ENCODE measurements at regions not wholly inside any gene's neighbourhood (a gene's known extent, or its start where the extent isn't known, plus 50 kb on each side); places are given as distances from the start of the nearest gene placed in this dataset.

DNA sequence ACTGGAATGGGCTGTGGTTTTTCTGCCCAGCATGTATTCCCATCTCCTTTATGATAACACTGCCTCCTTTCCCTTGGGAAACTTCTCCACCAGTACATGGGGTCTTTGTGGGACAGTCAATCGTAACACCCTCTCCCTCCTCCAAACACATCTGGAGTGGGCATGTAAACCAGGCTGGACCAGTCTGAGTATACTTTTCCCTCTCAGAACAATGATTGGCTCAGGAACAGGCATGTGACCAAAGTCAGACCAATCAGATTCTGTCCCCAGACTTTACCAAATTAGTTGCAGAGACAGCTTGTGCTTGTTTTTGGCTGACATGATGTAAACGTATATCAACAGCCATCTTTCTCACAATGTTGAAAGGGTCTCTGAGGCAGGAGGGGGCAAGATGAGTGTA is 97.1 kb upstream of the CRBN start:
- no peak for TF ChIP-seq EZH2phosphoT487 (IDR thresholded peaks at IDR 0.05; ENCODE audit: low read depth)
- no peak for TF ChIP-seq CTCF (IDR thresholded peaks at IDR 0.05; ENCODE audit: low read depth, low read length)
- Histone ChIP-seq H3K36me3 (replicated peaks; ENCODE audit: low read depth, low read length) (no peaks in the 10 kb centered on the region), H3K9me3 (ENCODE audit: insufficient read depth, low read length) (no peaks in the 10 kb centered on the region), H3K27ac (ENCODE audit: low read length) (no peak overlapping the region), H4K20me1 (ENCODE audit: insufficient read depth, low read length) (no peaks in the 10 kb centered on the region), H3K4me1 (ENCODE audit: low read length) (no peaks in the 10 kb centered on the region), H3K4me3 (ENCODE audit: low read length) (no peak overlapping the region), H3K9ac (ENCODE audit: low read length) (no peak overlapping the region), H3K4me2 (ENCODE audit: low read length) (no peak overlapping the region), H2AFZ (ENCODE audit: low read depth, low read length) (no peak overlapping the region), H3K27me3 (ENCODE audit: low read depth, low read length) (peaks cover 11% of the 10 kb centered on the region), H3K79me2 (ENCODE audit: low read length) (no peaks in the 10 kb centered on the region)

- Histone ChIP-seq H3K27me3 (ENCODE audit: low read depth, low read length) (peaks cover 24% of the 10 kb centered on the region), H3K9me3 (ENCODE audit: insufficient read depth, low read length) (no peaks in the 10 kb centered on the region), H3K79me2 (ENCODE audit: low read length) (no peaks in the 10 kb centered on the region), H3K27ac (ENCODE audit: low read length) (no peak overlapping the region), H3K4me1 (ENCODE audit: low read length) (no peaks in the 10 kb centered on the region), H3K9ac (ENCODE audit: low read length) (no peak overlapping the region), H3K4me2 (ENCODE audit: low read length) (no peak overlapping the region), H3K36me3 (replicated peaks; ENCODE audit: low read depth, low read length) (no peaks in the 10 kb centered on the region), H2AFZ (ENCODE audit: low read depth, low read length) (no peak overlapping the region), H3K4me3 (ENCODE audit: low read length) (no peak overlapping the region), H4K20me1 (ENCODE audit: insufficient read depth, low read length) (no peaks in the 10 kb centered on the region)
- no peak for TF ChIP-seq CTCF (IDR thresholded peaks at IDR 0.05; ENCODE audit: low read depth, low read length)
- no peak for TF ChIP-seq EZH2phosphoT487 (IDR thresholded peaks at IDR 0.05; ENCODE audit: low read depth)
These were observed 85.3 kb upstream of the CRBN start for GRCh38 chr3:3264796-3265195.

DNA sequence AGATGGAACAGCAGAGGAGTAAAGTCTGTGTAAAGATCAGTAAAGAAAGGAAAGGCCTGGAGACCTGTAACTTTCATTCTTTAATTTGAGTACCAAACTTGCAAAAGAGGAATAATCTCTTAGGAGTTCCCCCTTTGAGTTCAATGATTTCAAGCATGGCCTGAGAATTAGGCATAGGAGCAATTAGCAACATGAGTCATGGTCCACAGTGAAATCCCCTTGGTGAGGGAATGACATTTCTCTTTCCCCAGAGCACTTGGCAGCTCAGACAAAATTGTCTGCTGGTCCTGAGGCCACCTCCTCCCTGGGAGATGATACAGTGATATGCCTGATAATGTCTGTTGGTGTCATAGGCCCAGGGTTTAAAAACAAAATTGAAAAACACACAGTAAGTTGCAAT is 81.4 kb upstream of the CRBN start:
- no peaks in the 10 kb centered on the region for H3K4me1 ChIP-seq (ENCODE audit: low read length)
- H2AFZ ChIP-seq (ENCODE audit: low read depth, low read length) = no peak overlapping the region
- no peaks in the 10 kb centered on the region for H3K9me3 ChIP-seq (ENCODE audit: insufficient read depth, low read length)
- H3K27me3 ChIP-seq (ENCODE audit: low read depth, low read length) = peaks cover 21% of the 10 kb centered on the region
- H3K79me2 ChIP-seq (ENCODE audit: low read length) = no peaks in the 10 kb centered on the region
- no peaks in the 10 kb centered on the region for H3K36me3 ChIP-seq (replicated peaks; ENCODE audit: low read depth, low read length)
- H4K20me1 ChIP-seq (ENCODE audit: insufficient read depth, low read length) = no peaks in the 10 kb centered on the region
- no peak overlapping the region for H3K27ac ChIP-seq (ENCODE audit: low read length)
- no peak for TF ChIP-seq EZH2phosphoT487 (IDR thresholded peaks at IDR 0.05; ENCODE audit: low read depth)
- no peak for TF ChIP-seq CTCF (IDR thresholded peaks at IDR 0.05; ENCODE audit: low read depth, low read length)
- no peak overlapping the region for H3K9ac ChIP-seq (ENCODE audit: low read length)
- H3K4me2 ChIP-seq (ENCODE audit: low read length) = no peak overlapping the region
- no peak overlapping the region for H3K4me3 ChIP-seq (ENCODE audit: low read length)

- H3K27ac ChIP-seq (ENCODE audit: low read length) = no peak overlapping the region
- H3K27me3 ChIP-seq (ENCODE audit: low read depth, low read length) = peaks cover 13% of the 10 kb centered on the region
- H4K20me1 ChIP-seq (ENCODE audit: insufficient read depth, low read length) = no peaks in the 10 kb centered on the region
- TF ChIP-seq CTCF (IDR thresholded peaks at IDR 0.05; ENCODE audit: low read depth, low read length) = no peak
- no peak for TF ChIP-seq EZH2phosphoT487 (IDR thresholded peaks at IDR 0.05; ENCODE audit: low read depth)
- H3K4me2 ChIP-seq (ENCODE audit: low read length) = no peak overlapping the region
- H2AFZ ChIP-seq (ENCODE audit: low read depth, low read length) = no peak overlapping the region
- H3K4me3 ChIP-seq (ENCODE audit: low read length) = no peak overlapping the region
- H3K4me1 ChIP-seq (ENCODE audit: low read length) = no peaks in the 10 kb centered on the region
- H3K36me3 ChIP-seq (replicated peaks; ENCODE audit: low read depth, low read length) = no peaks in the 10 kb centered on the region
- no peaks in the 10 kb centered on the region for H3K79me2 ChIP-seq (ENCODE audit: low read length)
- H3K9ac ChIP-seq (ENCODE audit: low read length) = no peak overlapping the region
- H3K9me3 ChIP-seq (ENCODE audit: insufficient read depth, low read length) = no peaks in the 10 kb centered on the region
These were observed 79.7 kb upstream of the CRBN start for GRCh38 chr3:3259181-3259580.
